ENCODE measurements at regions not wholly inside any gene's neighbourhood (a gene's known extent, or its start where the extent isn't known, plus 50 kb on each side); places are given as distances from the start of the nearest gene placed in this dataset.

DNA sequence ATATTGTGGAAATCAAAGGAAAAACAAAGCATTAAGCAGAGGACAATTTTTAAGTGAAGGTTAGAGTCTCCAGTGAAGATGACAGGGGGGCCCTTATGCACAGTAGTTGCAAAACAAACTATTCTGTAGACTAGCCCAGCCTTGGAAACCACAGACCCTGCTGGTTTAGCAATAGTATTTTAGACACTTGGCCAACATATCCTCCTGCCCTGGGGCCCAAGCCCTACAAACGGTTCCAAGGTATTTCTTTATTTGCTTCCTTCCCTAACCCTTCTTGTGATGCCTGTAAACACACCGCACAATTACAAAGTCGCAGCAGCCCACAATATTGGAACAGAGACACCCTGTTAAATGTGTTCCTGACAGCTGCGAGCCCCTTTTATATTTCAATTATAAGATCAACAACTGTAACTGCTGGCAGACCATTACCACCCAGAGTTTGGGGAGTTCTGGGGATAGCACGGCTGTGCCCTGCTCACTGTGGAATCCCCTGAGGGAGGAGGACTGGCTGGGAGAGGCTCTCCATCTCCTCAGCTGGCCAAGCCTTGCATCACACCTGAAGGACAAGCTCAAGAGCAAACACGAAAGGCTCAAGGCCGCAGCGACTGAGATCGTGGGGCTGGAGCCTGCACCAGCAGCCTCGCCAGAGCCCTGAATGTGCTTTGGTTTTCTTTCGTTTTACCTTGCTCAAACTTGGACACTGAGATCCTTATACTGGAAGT, 282.2 kb upstream of the ATP5MC3 start:
- no peak overlapping the region for H3K27ac ChIP-seq
- H3K4me3 ChIP-seq: no peak overlapping the region
- H3K9me3 ChIP-seq: no peaks in the 10 kb centered on the region
- H3K36me3 ChIP-seq: no peaks in the 10 kb centered on the region
- 84 to 85% methylated on average over 11 of the region's 11 CpGs for WGBS, 2 donors
- DNase-seq: no peak
- intact Hi-C loops (cut with DNase I): no loop called here
- TF ChIP-seq POLR2AphosphoS5 (IDR thresholded peaks at IDR 0.05) (no peak), EP300 (IDR thresholded peaks at IDR 0.05) (no peak), POLR2A (IDR thresholded peaks at IDR 0.05) (no peak)
- TF ChIP-seq, protein P1, sequence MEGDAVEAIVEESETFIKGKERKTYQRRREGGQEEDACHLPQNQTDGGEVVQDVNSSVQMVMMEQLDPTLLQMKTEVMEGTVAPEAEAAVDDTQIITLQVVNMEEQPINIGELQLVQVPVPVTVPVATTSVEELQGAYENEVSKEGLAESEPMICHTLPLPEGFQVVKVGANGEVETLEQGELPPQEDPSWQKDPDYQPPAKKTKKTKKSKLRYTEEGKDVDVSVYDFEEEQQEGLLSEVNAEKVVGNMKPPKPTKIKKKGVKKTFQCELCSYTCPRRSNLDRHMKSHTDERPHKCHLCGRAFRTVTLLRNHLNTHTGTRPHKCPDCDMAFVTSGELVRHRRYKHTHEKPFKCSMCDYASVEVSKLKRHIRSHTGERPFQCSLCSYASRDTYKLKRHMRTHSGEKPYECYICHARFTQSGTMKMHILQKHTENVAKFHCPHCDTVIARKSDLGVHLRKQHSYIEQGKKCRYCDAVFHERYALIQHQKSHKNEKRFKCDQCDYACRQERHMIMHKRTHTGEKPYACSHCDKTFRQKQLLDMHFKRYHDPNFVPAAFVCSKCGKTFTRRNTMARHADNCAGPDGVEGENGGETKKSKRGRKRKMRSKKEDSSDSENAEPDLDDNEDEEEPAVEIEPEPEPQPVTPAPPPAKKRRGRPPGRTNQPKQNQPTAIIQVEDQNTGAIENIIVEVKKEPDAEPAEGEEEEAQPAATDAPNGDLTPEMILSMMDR (IDR thresholded peaks at IDR 0.05): no peak
- H3K27me3 ChIP-seq: no peaks in the 10 kb centered on the region
- no peaks in the 10 kb centered on the region for H3K4me1 ChIP-seq

DNA sequence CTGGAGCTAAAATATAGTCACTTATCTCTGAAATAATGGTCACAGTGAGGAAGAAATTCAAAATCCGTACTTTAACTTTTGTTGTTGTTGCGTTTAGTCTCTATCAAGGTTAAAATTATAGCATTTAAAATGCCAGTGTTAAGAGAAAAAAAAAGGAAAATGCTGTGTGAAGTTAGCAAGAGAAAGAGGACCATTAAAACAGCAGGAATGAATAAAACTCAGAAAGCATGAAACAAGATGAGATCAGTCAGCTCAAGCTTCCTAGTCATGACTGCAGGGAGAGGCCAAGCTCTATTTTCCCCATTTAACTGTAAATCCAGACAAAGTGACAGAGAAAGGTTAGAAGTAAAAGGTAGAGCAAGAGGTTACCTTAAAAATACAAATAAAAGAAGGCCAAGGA, 281.7 kb upstream of the ATP5MC3 start:
- Histone ChIP-seq H3K4me1 (no peaks in the 10 kb centered on the region), H3K36me3 (no peaks in the 10 kb centered on the region), H3K27ac (no peak overlapping the region), H3K9me3 (no peaks in the 10 kb centered on the region), H3K4me3 (no peak overlapping the region), H3K27me3 (no peaks in the 10 kb centered on the region)
- TF ChIP-seq, protein P1 (IDR thresholded peaks at IDR 0.05): no peak
- TF ChIP-seq POLR2A (IDR thresholded peaks at IDR 0.05) (no peak), POLR2AphosphoS5 (IDR thresholded peaks at IDR 0.05) (no peak), EP300 (IDR thresholded peaks at IDR 0.05) (no peak)
- WGBS, 2 donors: 94 to 96% methylated on average over 2 of the region's 2 CpGs
- intact Hi-C loops (cut with DNase I): no loop called here
- no peak for DNase-seq

DNA sequence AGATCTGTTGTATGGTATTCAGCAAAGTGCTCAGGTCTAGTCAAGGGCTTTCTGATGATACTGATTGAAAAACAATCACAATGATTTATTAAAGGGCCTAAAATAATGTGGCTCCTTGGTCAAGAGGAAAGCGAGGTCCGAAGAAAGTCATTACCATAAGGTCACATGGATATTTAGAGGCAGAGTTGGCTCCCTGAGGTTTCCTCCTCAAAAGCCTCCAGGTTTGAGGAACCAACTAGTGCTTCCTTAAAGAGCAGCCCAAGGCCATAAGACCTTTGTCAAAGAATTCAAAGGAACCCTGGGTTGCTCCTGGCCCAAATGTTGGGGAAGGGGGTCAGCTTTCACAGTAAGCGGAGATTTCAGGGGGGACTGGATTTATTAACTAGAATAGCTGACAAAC, 280.7 kb upstream of the ATP5MC3 start:
- no peak for TF ChIP-seq EP300 (IDR thresholded peaks at IDR 0.05)
- TF ChIP-seq POLR2AphosphoS5 (IDR thresholded peaks at IDR 0.05): no peak
- TF ChIP-seq, protein P1 (IDR thresholded peaks at IDR 0.05): no peak
- no peak for TF ChIP-seq POLR2A (IDR thresholded peaks at IDR 0.05)
- no peaks in the 10 kb centered on the region for H3K36me3 ChIP-seq
- intact Hi-C loops (cut with DNase I): no loop called here
- no peaks in the 10 kb centered on the region for H3K27me3 ChIP-seq
- H3K4me3 ChIP-seq: no peak overlapping the region
- H3K27ac ChIP-seq: no peak overlapping the region
- no peaks in the 10 kb centered on the region for H3K9me3 ChIP-seq
- DNase-seq: no peak
- no peaks in the 10 kb centered on the region for H3K4me1 ChIP-seq
- WGBS, 2 donors: 90 to 93% methylated on average over 3 of the region's 3 CpGs

DNA sequence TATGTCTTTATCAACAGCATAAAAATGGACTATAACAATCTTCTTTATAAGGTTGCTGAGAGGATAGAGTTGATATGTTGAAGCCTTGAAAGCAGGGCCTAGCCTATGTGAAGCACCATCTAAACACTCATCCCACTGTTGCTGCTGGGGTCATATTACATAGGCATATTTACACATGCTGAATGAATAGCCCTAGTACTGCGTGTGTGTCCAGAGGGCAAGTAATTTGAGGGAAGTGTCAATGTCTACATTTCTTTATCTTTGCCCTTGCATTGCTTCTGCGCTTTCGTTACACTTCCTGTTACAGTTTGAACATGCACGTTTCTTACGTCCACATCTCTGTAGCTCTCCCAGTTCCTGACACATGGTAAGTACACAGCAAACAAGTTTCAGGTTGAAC, 280.3 kb upstream of the ATP5MC3 start:
- Histone ChIP-seq H3K27ac (no peak overlapping the region), H3K4me3 (no peak overlapping the region), H3K36me3 (no peaks in the 10 kb centered on the region), H3K27me3 (no peaks in the 10 kb centered on the region), H3K9me3 (no peaks in the 10 kb centered on the region), H3K4me1 (no peaks in the 10 kb centered on the region)
- DNase-seq: no peak
- TF ChIP-seq POLR2A (IDR thresholded peaks at IDR 0.05) (no peak), POLR2AphosphoS5 (IDR thresholded peaks at IDR 0.05) (no peak), EP300 (IDR thresholded peaks at IDR 0.05) (no peak)
- TF ChIP-seq, protein P1 (IDR thresholded peaks at IDR 0.05): no peak
- 58 to 71% methylated on average over 5 of the region's 5 CpGs for WGBS, 2 donors
- intact Hi-C loops (cut with DNase I): no loop called here
